Dedifferentiated amniotic fluid mesenchymal stem cell (primary cell): ENCODE measurements at regions not wholly inside any gene's neighbourhood (a gene's known extent, or its start where the extent isn't known, plus 50 kb on each side); places are given as distances from the start of the nearest gene placed in this dataset.

Source experiments
- DNase-seq: peaks from one replicate; pipeline ENCODE4 v3.0.0-alpha.2; 2016; ENCODE audit errors: extremely low spot score

GRCh38 chr18:61989138-61989537 is 96.3 kb upstream of the RNF152 start:
- DNase-seq, result no peak

- DNase-seq, result no peak
Observed at GRCh38 chr18:61988100-61988499, 95.3 kb upstream of the RNF152 start.

GRCh38 chr18:61985681-61986080 is 92.9 kb upstream of the RNF152 start:
- no peak for DNase-seq

- no peak for DNase-seq
Observed at GRCh38 chr18:61984349-61984748, 91.5 kb upstream of the RNF152 start.

- no peak for DNase-seq
Observed at GRCh38 chr18:61982475-61982874, 89.7 kb upstream of the RNF152 start.

GRCh38 chr18:61980355-61980754 is 87.5 kb upstream of the RNF152 start:
- DNase-seq, result no peak

GRCh38 chr18:61975526-61976326 is 82.9 kb upstream of the RNF152 start:
- no peak for DNase-seq

GRCh38 chr18:61973273-61974115 is 80.7 kb upstream of the RNF152 start:
- DNase-seq, result no peak

- DNase-seq, result no peak
Observed at GRCh38 chr18:61972389-61973264, 79.8 kb upstream of the RNF152 start.

GRCh38 chr18:61967252-61967891 is 74.6 kb upstream of the RNF152 start:
- DNase-seq, result no peak

- DNase-seq, result no peak
Observed at GRCh38 chr18:61965311-61965710, 72.5 kb upstream of the RNF152 start.

GRCh38 chr18:61964616-61965015 is 71.8 kb upstream of the RNF152 start:
- DNase-seq, result no peak

GRCh38 chr18:61963705-61964104 is 70.9 kb upstream of the RNF152 start:
- DNase-seq, result no peak

GRCh38 chr18:61957801-61958516 is 65.2 kb upstream of the RNF152 start:
- no peak for DNase-seq

GRCh38 chr18:61955644-61956043 is 62.8 kb upstream of the RNF152 start:
- DNase-seq, result no peak

- no peak for DNase-seq
Observed at GRCh38 chr18:61954096-61954746, 61.4 kb upstream of the RNF152 start.

GRCh38 chr18:61953641-61954040 is 60.8 kb upstream of the RNF152 start:
- no peak for DNase-seq

GRCh38 chr18:61953161-61953560 is 60.4 kb upstream of the RNF152 start:
- no peak for DNase-seq

GRCh38 chr18:61951396-61951795 is 58.6 kb upstream of the RNF152 start:
- DNase-seq, result no peak

GRCh38 chr18:61950371-61950770 is 57.6 kb upstream of the RNF152 start:
- no peak for DNase-seq
